HepG2 (cell line): ENCODE measurements at regions not wholly inside any gene's neighbourhood (a gene's known extent, or its start where the extent isn't known, plus 50 kb on each side); places are given as distances from the start of the nearest gene placed in this dataset.
A peak's percentile ranks its signal among the peaks of the same experiment; 100 is the strongest.

Experiments
- ATAC-seq: fragments of 200-7000 bp; cut with Tn5 transposase; 3 replicates; pipeline ENCODE4 v1.9.1; 2020; ENCODE audit warnings: mild to moderate bottlenecking, moderate library complexity
- BruUV-seq: library from RNA; stranded (reverse); fragments of 400-500 nt; replicated peaks from 2 replicates; lab custom pipeline; 2021; lab: Mats Ljungman, UMichigan
- CTCF ChIA-PET: fragments of 300-600 bp; formaldehyde crosslinking; extraction: SDS; loops from one replicate; lab custom pipeline; 2021; ENCODE audit warnings: low total read pairs, inconsistent platforms, low intra/inter-chr PET ratio; lab: Yijun Ruan, JAX
- POLR2A ChIA-PET: fragments of 350-600 bp; sonication (Branson Sonifier 250); formaldehyde crosslinking; loops from one replicate; lab custom pipeline; 2020; ENCODE audit warnings: antibody characterized with exemption, inconsistent platforms; lab: Yijun Ruan, JAX
- DNase-seq: peaks from one replicate; pipeline ENCODE4 v3.0.0-alpha.2; 2015; ENCODE audit warnings: low spot score
- FAIRE-seq: peaks from 3 replicates; lab custom pipeline; 2011; peaks lifted over from hg19 to GRCh38; lab: Jason Lieb, UNC
- H2AFZ ChIP-seq: one replicate; pipeline ENCODE4 v1.6.1; 2011; ENCODE audit warnings: low read length, inconsistent platforms
- H3K27ac ChIP-seq: fragments of 300-600 bp; 3 replicates; pipeline ENCODE4 v1.8.0; 2011; ENCODE audit warnings: mixed run types, mild to moderate bottlenecking, mixed read lengths, low read length, inconsistent platforms; ENCODE audit not compliant: insufficient read depth; ENCODE audit errors: extremely low read length
- H3K27me3 ChIP-seq, 2 experiments: fragments of 200-600 bp in 1 of 2; 2 replicates in 1 of 2; 3 replicates in 1 of 2; pipeline versions ENCODE4 v1.6.0 to v1.8.0; 2011; ENCODE audit warnings: low read length in 2 of 2, mild to moderate bottlenecking in 2 of 2, moderate library complexity in 2 of 2, inconsistent platforms in 1 of 2; ENCODE audit not compliant: insufficient read depth in 2 of 2, control insufficient read depth in 1 of 2
- H3K36me3 ChIP-seq, 2 experiments: fragments of 200-600 bp in 1 of 2; replicated peaks in 1 of 2; 2 replicates in 1 of 2; 3 replicates in 1 of 2; pipeline versions ENCODE4 v1.5.1 to v1.8.0; 2011; ENCODE audit warnings: low read length in 2 of 2, inconsistent platforms in 1 of 2; ENCODE audit not compliant: insufficient read depth in 2 of 2, control insufficient read depth in 1 of 2
- H3K4me1 ChIP-seq: 2 replicates; pipeline ENCODE4 v1.5.1; 2012; ENCODE audit warnings: low read length, inconsistent platforms; ENCODE audit not compliant: insufficient read depth
- H3K4me2 ChIP-seq: 2 replicates; pipeline ENCODE4 v1.6.0; 2011; ENCODE audit warnings: low read depth, low read length, inconsistent platforms
- H3K4me3 ChIP-seq, 3 experiments: fragments of 200-600 bp in 1 of 3; sonication (generic), shearing (Covaris generic) in 1 of 3; replicated peaks in 1 of 3; 2 replicates each; pipeline ENCODE4 v1.5.1; 2011 to 2016; ENCODE audit warnings: low read length in 3 of 3, inconsistent platforms in 2 of 3, low read depth in 2 of 3, mild to moderate bottlenecking in 2 of 3, control low read depth in 1 of 3, mixed read lengths in 1 of 3; ENCODE audit not compliant: insufficient read depth in 1 of 3
- H3K79me2 ChIP-seq: one replicate; pipeline ENCODE4 v1.6.1; 2011; ENCODE audit warnings: low read length, inconsistent platforms; ENCODE audit not compliant: insufficient read depth
- H3K9ac ChIP-seq: 2 replicates; pipeline ENCODE4 v1.6.0; 2011; ENCODE audit warnings: mild to moderate bottlenecking, low read depth, low read length, inconsistent platforms; ENCODE audit not compliant: insufficient read depth
- H3K9me3 ChIP-seq: 2 replicates; pipeline ENCODE4 v1.5.1; 2012; ENCODE audit warnings: mild to moderate bottlenecking, low read length
- H4K20me1 ChIP-seq: 2 replicates; pipeline ENCODE4 v1.6.0; 2011; ENCODE audit warnings: inconsistent platforms, mild to moderate bottlenecking, low read length, moderate library complexity; ENCODE audit not compliant: insufficient read depth
- ARID4A ChIP-seq: sonication (generic); formaldehyde crosslinking; IDR thresholded peaks from 2 replicates; pipeline ENCODE4 v1.5.0; 2020; ENCODE audit warnings: mild to moderate bottlenecking, missing genetic modification reagents, borderline replicate concordance
- CEBPB ChIP-seq: IDR thresholded peaks from 2 replicates; pipeline ENCODE4 v1.6.1; 2011; ENCODE audit warnings: low read depth, low read length, improper control_type of control experiment, borderline replicate concordance
- FOSL2 ChIP-seq: sonication (generic); formaldehyde crosslinking; IDR thresholded peaks from 2 replicates; pipeline ENCODE4 v1.4.0; 2020; ENCODE audit warnings: missing genetic modification reagents
- HNF4A ChIP-seq: sonication (generic); formaldehyde crosslinking; IDR thresholded peaks from 2 replicates; pipeline ENCODE4 v1.4.0; 2020; ENCODE audit warnings: missing genetic modification reagents
- NR2C2 ChIP-seq: sonication (generic); formaldehyde crosslinking; IDR thresholded peaks from 2 replicates; pipeline ENCODE4 v1.4.0; 2020; ENCODE audit warnings: missing genetic modification reagents, mild to moderate bottlenecking, moderate library complexity, borderline replicate concordance
- PITX1 ChIP-seq: sonication (generic); formaldehyde crosslinking; IDR thresholded peaks from 2 replicates; pipeline ENCODE4 v1.5.1; 2020; ENCODE audit warnings: mild to moderate bottlenecking, missing genetic modification reagents
- PTBP1 ChIP-seq: fragments of 200-400 bp; formaldehyde crosslinking; IDR thresholded peaks from 2 replicates; pipeline ENCODE4 v1.6.1; 2018; ENCODE audit warnings: low read length, low read depth; ENCODE audit not compliant: poor library complexity, severe bottlenecking
- SOX13 ChIP-seq, 3 experiments: fragments of 450-650 bp in 1 of 3; sonication (generic) in 1 of 3; formaldehyde crosslinking in 1 of 3; IDR thresholded peaks in 2 of 3; conservative IDR thresholded peaks in 1 of 3; 2 replicates each; pipeline versions ENCODE4 v1.5.0 to v1.6.1; 2016 to 2020; ENCODE audit warnings: antibody characterized with exemption in 1 of 3, mild to moderate bottlenecking in 1 of 3, missing compliant biosample characterization in 1 of 3, missing genetic modification reagents in 1 of 3, moderate library complexity in 1 of 3
- ZNF235 ChIP-seq: sonication (generic); formaldehyde crosslinking; IDR thresholded peaks from 2 replicates; pipeline ENCODE4 v1.8.1; 2023; ENCODE audit warnings: mild to moderate bottlenecking, missing genetic modification reagents, borderline replicate concordance
- WGBS: methylation state at CpG from one replicate; pipeline ENCODE4 v1.1.6; 2017; ENCODE audit warnings: low lambda C conversion rate; 5-methylcytosine and 5-hydroxymethylcytosine counted together
- in situ Hi-C: cut with HindIII; loops from 2 replicates; pipeline ENCODE4 v1.10.0; 2017; ENCODE audit warnings: low pct_unique_long_range_greater_than_20kb; ENCODE audit not compliant: extremely low pct_ligation_motif_present
- intact Hi-C: fragments of 100-400 bp; cut with micrococcal nuclease; formaldehyde crosslinking; loops from one replicate; pipeline ENCODE4 v1.10.0; 2022; ENCODE audit not compliant: unreplicated experiment

GRCh38 chr5:135724617-135725016, 109.8 kb upstream of the SLC25A48 start:
- WGBS: 0% methylated on average over 2 of the region's 2 CpGs
- no peaks in the 10 kb centered on the region for H3K9me3 ChIP-seq
- TF ChIP-seq PITX1 (no peak), CEBPB (peak; percentile 27; the same call in 1 of the 2 replicates), PTBP1 (no peak), HNF4A (CRISPR knock-in tag) (0 out of 2 replicates have a peak, but pooled peaks have one; percentile 12), FOSL2 (CRISPR knock-in tag) (peak; percentile 26; the same call in 1 of the 2 replicates), NR2C2 (CRISPR knock-in tag) (peak; percentile 45; the same call in 1 of the 2 replicates), ZNF235 (CRISPR knock-in tag) (no peak)

GRCh38 chr5:135723491-135723890, 111.0 kb upstream of the SLC25A48 start:
- H3K9me3 ChIP-seq: no peaks in the 10 kb centered on the region
- no peaks in the 10 kb centered on the region for H3K4me1 ChIP-seq

More at GRCh38 chr5:135724617-135725016, 109.8 kb upstream of the SLC25A48 start:
- no TSS peak for BruUV-seq
- Histone ChIP-seq H3K4me2 (no peak overlapping the region), H3K4me3 (no peak overlapping the region), H3K27me3 (peaks cover 2 to 10% of the 10 kb centered on the region in 2 experiments; a peak in 3 of 5 replicates), H2AFZ (no peak overlapping the region), H3K79me2 (no peaks in the 10 kb centered on the region), H3K27ac (no peak overlapping the region), H4K20me1 (no peaks in the 10 kb centered on the region), H3K4me1 (no peaks in the 10 kb centered on the region), H3K9ac (no peak overlapping the region), H3K36me3 (no peaks in the 10 kb centered on the region)
- ChIA-PET CTCF (no interaction called here), POLR2A (no interaction called here)
- ATAC-seq: peak; percentile 29; the same call in 2 of the 3 replicates
- in situ Hi-C loops (loop anchor here (10.0 to 25.0 kb wide), 2 partner anchors 160 to 262 kb away; partner anchors contain the start of gene TIFAB), intact Hi-C loops (no loop called here)
- no peak for FAIRE-seq
- DNase-seq: no peak

More at GRCh38 chr5:135723491-135723890, 111.0 kb upstream of the SLC25A48 start:
- FAIRE-seq (no peak), ATAC-seq (no peak), DNase-seq (no peak)
- Histone ChIP-seq H3K4me2 (no peak overlapping the region), H3K4me3 (no peak overlapping the region), H3K36me3 (no peaks in the 10 kb centered on the region), H3K27me3 (peaks cover 3 to 16% of the 10 kb centered on the region in 2 experiments; a peak in 3 of 5 replicates), H3K9ac (no peak overlapping the region), H3K27ac (no peak overlapping the region), H4K20me1 (no peaks in the 10 kb centered on the region), H3K79me2 (no peaks in the 10 kb centered on the region), H2AFZ (no peak overlapping the region)
- intact Hi-C loops: no loop called here
- WGBS: 8% methylated on average over 2 of the region's 2 CpGs
- no peak for TF ChIP-seq SOX13 (IDR thresholded peaks at IDR 0.05)
- TF ChIP-seq SOX13 (CRISPR knock-in tag; conservative IDR thresholded peaks at IDR 0.05 in 1 of 2, IDR thresholded peaks at IDR 0.05 in 1 of 2): no peak
- no peak for TF ChIP-seq ARID4A (CRISPR knock-in tag)
- in situ Hi-C loops: loop anchor here (10.0 kb wide), 1 partner anchor 159 kb away; no protein-coding TSS in a partner anchor
- no TSS peak for BruUV-seq
- POLR2A ChIA-PET: no interaction called here
- CTCF ChIA-PET: no interaction called here
